Left lung (tissue), 4 donors: ENCODE measurements at regions not wholly inside any gene's neighbourhood (a gene's known extent, or its start where the extent isn't known, plus 50 kb on each side); places are given as distances from the start of the nearest gene placed in this dataset.

Experiments
- ATAC-seq: fragments of 200-7000 bp; cut with Tn5 transposase; one replicate; pipeline ENCODE4 v1.9.1; 2020; ENCODE audit warnings: moderate library complexity
- DNase-seq, 4 donors: peaks; one replicate each; pipeline ENCODE4 v3.0.0-alpha.2; 2013 to 2020
- H3K27ac ChIP-seq, 2 donors: fragments of 200-600 bp; sonication (generic) in 1 of 2; one replicate each; pipeline versions ENCODE4 v1.5.0 to v1.8.0; 2020 to 2021
- H3K27me3 ChIP-seq, 2 donors: fragments of 200-600 bp; sonication (generic) in 1 of 2; one replicate each; pipeline versions ENCODE4 v1.5.0 to v1.8.0; 2020 to 2021
- H3K36me3 ChIP-seq, 2 donors: fragments of 200-600 bp; sonication (generic) in 1 of 2; one replicate each; pipeline versions ENCODE4 v1.5.0 to v1.8.0; 2020 to 2021
- H3K4me1 ChIP-seq, 2 donors: fragments of 200-600 bp; one replicate each; pipeline ENCODE4 v1.8.0; 2021
- H3K4me3 ChIP-seq, 2 donors: fragments of 200-600 bp; sonication (generic) in 1 of 2; one replicate each; pipeline versions ENCODE4 v1.5.0 to v1.8.0; 2020 to 2021; ENCODE audit warnings: mild to moderate bottlenecking in 1 of 2
- H3K9me3 ChIP-seq, 2 donors: fragments of 200-600 bp; sonication (generic) in 1 of 2; one replicate each; pipeline versions ENCODE4 v1.5.0 to v1.8.0; 2020 to 2021
- CTCF ChIP-seq, 2 donors: fragments of 200-600 bp; sonication (generic) in 1 of 2; IDR thresholded peaks; one replicate each; pipeline versions ENCODE4 v1.5.0 to v1.8.0; 2021; ENCODE audit warnings: antibody characterized with exemption in 2 of 2
- intact Hi-C, 2 donors: fragments of 100-400 bp; cut with DNase I; formaldehyde crosslinking; loops; one replicate each; pipeline versions ENCODE4 v1.11.2 to v1.14.2; 2022
- donor health status: DM: no; HTN: yes; CAD: no.
- donor health status: DM: no; HTN: no; CAD: no.

- Histone ChIP-seq H3K27ac (no peak overlapping the region), H3K4me3 (no peak overlapping the region), H3K36me3 (no peaks in the 10 kb centered on the region), H3K27me3 (no peaks in the 10 kb centered on the region), H3K9me3 (no peaks in the 10 kb centered on the region), H3K4me1 (no peaks in the 10 kb centered on the region)
- intact Hi-C loops: no loop called here
- DNase-seq: no peak
- no peak for TF ChIP-seq CTCF (IDR thresholded peaks at IDR 0.05)
- ATAC-seq: no peak
Observed at GRCh38 chr7:96449094-96449493, 127.2 kb upstream of the SLC25A13 start.

- Histone ChIP-seq H3K4me1 (no peaks in the 10 kb centered on the region), H3K4me3 (no peak overlapping the region), H3K9me3 (no peaks in the 10 kb centered on the region), H3K27ac (no peak overlapping the region), H3K27me3 (no peaks in the 10 kb centered on the region), H3K36me3 (no peaks in the 10 kb centered on the region)
- TF ChIP-seq CTCF (IDR thresholded peaks at IDR 0.05): no peak
- ATAC-seq (no peak), DNase-seq (no peak)
- intact Hi-C loops: no loop called here
Observed at GRCh38 chr7:96447109-96447645, 125.3 kb upstream of the SLC25A13 start.

GRCh38 chr7:96441436-96442084, 119.7 kb upstream of the SLC25A13 start:
- TF ChIP-seq CTCF (IDR thresholded peaks at IDR 0.05): no peak

GRCh38 chr7:96440328-96440727, 118.4 kb upstream of the SLC25A13 start:
- no peak for TF ChIP-seq CTCF (IDR thresholded peaks at IDR 0.05)
- DNase-seq: no peak
- Histone ChIP-seq H3K27me3 (no peaks in the 10 kb centered on the region), H3K27ac (no peak overlapping the region), H3K4me1 (no peaks in the 10 kb centered on the region), H3K4me3 (no peak overlapping the region), H3K36me3 (no peaks in the 10 kb centered on the region), H3K9me3 (no peaks in the 10 kb centered on the region)
- ATAC-seq: no peak
- intact Hi-C loops: no loop called here

More at GRCh38 chr7:96441436-96442084, 119.7 kb upstream of the SLC25A13 start:
- no peak for ATAC-seq
- Histone ChIP-seq H3K27ac (no peak overlapping the region), H3K27me3 (no peaks in the 10 kb centered on the region), H3K4me1 (no peaks in the 10 kb centered on the region), H3K9me3 (no peaks in the 10 kb centered on the region), H3K36me3 (no peaks in the 10 kb centered on the region), H3K4me3 (no peak overlapping the region)
- intact Hi-C loops: no loop called here
- DNase-seq: no peak

GRCh38 chr7:96436880-96437279, 115.0 kb upstream of the SLC25A13 start:
- intact Hi-C loops: no loop called here
- ATAC-seq: no peak
- H3K4me1 ChIP-seq: no peaks in the 10 kb centered on the region
- H3K4me3 ChIP-seq: no peak overlapping the region
- no peaks in the 10 kb centered on the region for H3K36me3 ChIP-seq
- no peak for DNase-seq
- no peaks in the 10 kb centered on the region for H3K27me3 ChIP-seq
- no peaks in the 10 kb centered on the region for H3K9me3 ChIP-seq
- no peak overlapping the region for H3K27ac ChIP-seq
- no peak for TF ChIP-seq CTCF (IDR thresholded peaks at IDR 0.05)
